ENCODE measurements at regions not wholly inside any gene's neighbourhood (a gene's known extent, or its start where the extent isn't known, plus 50 kb on each side); places are given as distances from the start of the nearest gene placed in this dataset.

DNA sequence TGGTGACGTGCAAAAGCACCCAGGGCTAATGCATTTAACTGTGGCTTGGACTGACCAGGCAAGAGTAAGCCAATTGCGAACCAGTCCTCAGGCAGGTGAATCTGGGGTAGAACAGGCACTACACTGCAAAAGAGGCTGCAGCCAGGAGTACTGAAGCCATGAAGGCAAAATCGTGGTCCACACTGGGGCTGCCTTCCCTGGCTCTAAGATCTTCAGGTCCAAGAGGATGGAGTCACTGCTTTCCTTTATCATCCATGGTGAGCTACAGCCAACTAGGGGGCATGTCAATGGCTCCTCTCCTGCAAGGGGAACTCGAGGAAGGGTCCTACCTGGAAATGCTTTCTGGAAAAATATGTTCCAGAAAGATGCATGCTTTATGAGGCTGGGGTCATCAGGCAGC is 100.6 kb upstream of the AJAP1 start:
- no peak for DNase-seq

DNA sequence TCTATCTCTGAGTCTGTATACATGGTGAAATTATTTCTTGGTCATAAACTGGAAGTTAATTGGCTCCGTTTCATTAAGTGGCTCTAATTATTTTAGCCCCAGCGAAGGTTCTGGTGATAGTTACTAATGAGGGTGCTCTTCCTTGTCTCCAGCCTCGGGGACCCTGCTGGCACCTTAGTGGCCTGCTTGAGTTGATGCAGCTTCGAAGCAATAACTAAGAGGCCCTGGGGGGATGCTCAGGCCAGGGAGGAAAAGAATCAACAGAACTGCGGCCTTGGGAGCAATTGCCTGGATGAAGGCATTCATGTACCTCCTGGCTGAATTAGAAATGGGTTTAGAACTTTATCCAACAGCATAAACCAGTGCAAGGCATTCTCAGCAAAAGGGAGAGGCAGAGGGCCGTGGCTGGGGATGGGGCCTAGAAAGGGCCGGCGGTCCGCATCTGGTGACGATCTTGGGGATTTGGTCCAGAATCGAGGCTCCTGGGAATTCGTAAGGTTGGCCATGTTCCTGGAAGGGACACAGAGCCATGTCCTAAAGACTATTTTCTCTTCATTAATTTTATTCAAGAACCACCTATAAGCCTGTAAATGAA is 100.0 kb upstream of the AJAP1 start:
- no peak for DNase-seq

DNA sequence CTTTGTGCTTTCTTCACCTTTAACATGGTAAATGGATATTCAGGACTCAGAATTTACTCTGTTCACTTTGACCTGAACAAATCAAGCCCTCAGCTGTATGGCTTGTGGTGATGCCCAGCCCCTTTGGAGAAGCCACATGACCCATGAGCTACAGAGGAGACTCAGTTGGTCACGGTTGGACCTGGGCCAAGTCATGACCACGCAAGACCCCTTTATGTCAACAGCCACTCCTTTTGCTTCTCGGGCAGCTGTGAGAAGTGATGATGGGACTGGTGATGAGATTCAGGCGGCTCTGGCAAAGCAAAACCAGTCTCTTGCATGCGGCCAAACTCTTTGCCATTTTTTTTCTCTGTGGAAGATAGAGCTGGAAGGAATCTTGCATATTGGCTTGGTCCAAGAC is 96.5 kb upstream of the AJAP1 start:
- no peak for DNase-seq

DNA sequence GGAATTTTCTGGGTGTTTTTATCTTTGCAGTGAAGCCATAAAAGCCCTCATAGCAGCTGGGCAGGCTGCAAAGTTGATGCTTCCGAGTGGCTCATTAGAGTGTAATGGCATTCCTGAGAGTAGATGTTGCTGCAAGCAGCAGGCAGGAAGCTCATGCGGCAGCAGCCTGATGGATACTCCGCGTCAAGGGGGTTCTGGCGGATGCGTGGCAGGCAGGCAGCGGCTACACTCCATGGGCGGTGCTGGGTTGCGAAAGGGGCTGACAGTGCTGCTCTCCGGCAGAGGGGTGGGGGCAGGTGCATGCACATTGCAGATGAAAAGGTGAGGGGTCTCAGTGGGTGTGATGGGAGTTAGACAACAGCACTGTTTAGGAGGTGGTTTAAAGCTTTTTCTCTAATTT is 93.2 kb upstream of the AJAP1 start:
- no peak for DNase-seq

DNA sequence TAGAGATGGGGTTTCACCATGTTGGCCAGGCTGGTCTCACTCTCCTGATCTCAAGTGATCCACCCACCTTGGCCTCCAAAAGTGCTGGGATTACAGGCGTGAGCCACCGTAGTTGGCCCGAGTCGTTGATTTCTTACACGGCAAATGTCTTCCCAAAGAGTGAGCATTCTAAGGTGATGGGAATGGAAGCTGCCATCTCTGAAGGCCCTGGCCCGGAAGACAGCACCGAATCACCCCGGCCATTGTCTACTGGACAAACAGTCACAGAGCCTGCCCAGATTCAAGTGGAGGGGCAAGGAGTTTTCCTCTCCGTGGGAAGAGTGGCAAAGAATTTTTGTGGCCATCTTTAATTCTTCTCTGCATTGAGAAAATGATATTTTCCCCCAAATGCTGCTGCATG is 92.1 kb upstream of the AJAP1 start:
- no peak for DNase-seq

DNA sequence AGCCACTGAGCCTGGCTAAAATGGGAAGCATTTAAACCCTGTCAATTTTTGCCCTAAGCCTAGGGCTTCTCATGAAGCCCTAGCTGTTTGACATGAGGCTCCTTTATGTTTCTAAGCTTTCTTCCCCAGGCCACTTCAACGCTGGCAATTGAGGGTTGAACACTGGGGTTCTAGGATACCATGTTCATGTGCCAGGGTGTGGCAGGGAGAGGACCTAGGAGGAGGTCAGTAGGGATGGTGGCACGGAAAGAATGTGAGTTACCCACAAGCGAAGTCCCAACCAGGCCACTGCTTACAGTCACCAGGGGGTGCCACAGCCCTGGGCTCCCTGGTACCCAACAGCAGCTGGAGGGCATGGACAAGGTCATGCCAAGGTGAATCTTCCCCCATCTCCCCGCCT is 90.8 kb upstream of the AJAP1 start:
- DNase-seq: no peak

DNA sequence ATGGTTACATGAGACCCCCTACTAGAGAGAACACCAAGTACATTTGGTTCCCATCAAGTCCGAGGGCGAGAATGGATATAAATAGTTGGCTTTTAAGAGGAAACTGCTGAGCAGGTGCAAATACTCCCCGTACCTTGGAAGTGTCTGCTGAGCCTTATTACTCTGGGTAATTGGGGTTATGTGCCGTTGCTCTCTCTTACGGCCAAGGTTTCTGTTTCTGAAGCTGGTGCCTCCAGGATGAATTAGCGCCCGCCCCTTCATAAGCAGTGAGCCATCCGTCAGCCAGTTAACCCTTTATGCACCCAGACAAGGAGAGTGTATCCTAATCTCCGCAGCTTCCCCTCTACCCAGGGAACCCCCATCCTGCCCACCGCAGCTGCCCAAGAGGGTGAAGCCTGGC is 90.4 kb upstream of the AJAP1 start:
- no peak for DNase-seq

DNA sequence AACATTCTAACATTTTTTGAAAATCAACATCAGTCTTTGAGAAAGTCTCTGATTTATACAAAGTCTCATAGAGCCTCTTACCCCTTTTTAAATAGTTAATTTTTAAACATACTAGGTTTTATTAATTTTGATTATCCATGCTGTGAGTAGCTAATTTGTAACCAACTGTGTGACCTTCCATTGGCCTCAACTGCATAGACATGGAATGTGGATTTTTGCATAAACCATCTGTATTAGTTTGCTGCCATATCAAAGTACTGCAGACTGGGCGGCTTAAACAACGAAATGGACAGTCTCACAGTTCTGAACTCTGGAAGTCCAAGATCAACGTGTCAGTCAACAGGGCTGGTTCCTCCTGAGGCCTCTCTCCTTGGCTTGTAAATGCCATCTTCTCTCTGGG is 89.2 kb upstream of the AJAP1 start:
- DNase-seq: no peak

DNA sequence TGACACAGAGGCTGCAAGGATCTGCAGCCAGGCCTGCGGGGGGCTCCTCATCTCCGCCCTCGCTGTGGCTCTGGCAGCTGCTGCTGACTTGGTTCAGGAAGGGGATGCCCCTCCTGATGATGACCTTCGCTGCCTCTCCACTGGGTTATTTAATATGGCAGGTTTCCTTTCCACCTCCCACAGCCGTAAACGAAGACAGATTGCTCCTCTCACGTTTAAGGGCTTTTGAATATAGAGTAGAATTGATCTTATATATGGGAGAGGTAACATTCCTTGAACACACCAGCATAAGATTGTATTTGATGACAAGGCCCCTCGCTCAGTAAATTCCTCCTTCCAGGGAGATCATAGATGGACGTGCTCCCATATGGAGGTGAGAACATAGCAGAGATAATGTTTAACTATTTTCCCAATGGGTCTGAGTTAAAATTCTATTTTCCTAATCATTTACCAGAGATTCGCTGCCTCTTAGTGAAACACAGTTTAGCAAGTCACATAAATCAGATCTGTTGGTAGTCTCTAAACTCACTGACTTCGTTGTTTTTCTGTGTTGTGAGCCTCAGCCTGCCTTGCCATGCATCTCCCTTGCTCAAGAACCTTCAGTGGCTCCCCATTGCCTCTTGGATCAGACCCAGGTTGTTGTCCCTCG is 88.5 kb upstream of the AJAP1 start:
- DNase-seq: no peak

DNA sequence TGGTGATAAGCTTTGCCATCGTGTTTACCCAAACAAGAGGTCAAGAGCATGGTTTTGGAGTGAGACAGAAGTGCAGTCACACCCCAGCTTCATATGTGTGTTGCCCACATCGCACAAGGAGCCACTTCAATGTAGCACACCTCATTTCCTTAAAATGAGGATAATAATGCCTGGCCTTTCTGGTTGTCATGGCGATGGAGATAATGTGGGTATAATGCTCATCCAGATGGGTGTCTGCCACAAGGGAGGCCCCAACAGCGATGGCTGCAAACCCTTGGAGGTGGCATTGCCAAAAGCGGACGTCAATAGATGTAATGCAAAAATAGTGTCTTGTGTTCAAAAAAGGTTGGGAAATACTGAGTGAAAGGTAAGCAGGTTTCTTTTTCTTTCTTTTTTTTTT is 83.1 kb upstream of the AJAP1 start:
- peak; percentile 97 for DNase-seq

DNA sequence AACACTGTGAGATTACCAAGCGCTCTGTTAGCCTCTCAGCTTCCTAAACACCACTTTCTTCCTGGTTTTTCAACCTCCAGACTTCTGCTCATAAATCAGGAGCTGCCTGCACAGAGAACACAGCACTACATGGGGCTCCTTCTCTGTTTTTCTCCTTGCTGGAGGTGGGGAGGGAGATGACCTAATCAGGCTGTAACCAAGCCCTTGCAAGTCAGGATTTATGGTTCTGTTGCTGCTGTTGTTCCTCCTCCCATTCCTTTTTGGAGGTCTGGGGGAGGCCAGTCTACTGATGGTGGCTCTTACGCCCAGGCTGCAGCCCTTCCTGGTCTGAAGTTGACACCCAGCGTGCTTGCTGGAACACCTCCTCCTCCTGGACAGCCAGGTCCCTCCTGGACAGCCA is 80.9 kb upstream of the AJAP1 start:
- no peak for DNase-seq

DNA sequence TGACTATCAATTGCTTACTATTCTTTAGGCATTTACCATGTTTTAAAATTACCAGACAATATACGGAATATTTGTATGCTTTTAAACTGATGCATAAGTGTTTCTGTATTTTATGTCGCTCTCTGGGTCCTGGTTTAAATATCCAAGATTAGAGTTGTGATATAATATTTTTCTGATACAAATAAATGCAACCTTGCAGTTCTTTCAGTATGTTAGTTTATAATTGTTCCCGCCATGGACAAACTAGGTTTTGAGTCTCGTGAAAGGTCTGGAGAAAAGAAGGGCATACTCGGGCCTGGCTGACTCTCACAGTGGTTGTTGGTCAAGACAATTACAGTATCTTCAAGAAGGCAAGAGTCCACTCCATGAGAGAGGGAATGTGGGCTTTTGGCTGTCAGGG is 72.6 kb upstream of the AJAP1 start:
- no peak for DNase-seq

DNA sequence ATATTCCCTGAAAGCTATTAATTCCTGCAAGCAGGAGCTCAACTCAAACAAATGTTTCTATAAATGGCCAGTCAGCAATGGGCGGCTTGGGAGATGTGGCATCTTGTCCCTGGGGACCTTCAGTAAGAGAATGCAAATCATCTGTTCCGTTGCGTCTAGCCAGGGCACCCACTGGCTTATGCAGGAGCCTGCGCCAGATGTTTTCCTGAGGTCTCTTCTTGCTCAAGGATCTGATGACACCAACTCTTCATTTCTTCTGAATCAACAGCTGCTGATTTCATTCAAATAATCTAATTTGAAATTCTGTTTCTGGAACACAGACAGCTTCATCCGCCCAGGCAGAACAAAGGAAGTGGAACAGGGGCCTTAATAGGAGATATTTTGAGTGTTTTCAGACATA is 70.0 kb upstream of the AJAP1 start:
- no peak for DNase-seq

DNA sequence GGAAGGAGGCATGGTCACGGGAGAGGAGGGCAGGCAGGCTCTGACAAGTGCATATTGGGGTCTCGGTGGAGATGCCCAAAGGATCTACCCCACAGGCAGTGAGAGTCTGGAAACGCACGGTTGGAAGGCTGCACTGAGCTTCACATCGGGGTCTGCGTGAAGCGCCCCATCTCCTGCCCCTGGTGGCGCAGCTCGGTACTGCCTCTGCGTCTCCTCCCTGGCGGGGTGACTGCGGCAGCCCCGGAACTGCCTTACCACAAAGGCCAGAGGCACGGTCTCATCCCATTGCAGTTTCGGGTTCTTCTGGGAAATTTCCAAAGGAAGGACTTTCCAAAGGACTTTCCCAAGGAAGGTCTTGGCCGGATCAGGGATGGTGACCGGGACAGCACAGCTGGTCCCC is 69.2 kb upstream of the AJAP1 start:
- no peak for DNase-seq

DNA sequence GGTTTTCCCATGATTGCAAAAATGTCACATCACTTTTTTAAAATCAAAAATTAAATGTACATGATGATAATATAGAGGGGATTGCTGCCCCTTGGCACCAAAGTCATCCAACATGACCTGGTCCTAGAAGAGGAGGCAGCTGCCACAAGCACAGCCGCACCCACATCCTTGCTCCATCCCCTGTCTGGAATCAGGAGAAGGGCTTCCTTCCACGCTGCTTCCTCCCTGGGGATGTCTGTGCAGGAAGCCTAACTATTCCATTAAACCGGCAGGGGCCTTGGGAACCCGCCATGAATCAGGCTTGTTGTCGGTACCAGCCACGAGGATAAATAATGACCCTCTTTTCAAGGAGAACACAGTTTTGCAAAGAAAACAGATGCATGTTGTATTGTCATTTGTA is 68.7 kb upstream of the AJAP1 start:
- no peak for DNase-seq

DNA sequence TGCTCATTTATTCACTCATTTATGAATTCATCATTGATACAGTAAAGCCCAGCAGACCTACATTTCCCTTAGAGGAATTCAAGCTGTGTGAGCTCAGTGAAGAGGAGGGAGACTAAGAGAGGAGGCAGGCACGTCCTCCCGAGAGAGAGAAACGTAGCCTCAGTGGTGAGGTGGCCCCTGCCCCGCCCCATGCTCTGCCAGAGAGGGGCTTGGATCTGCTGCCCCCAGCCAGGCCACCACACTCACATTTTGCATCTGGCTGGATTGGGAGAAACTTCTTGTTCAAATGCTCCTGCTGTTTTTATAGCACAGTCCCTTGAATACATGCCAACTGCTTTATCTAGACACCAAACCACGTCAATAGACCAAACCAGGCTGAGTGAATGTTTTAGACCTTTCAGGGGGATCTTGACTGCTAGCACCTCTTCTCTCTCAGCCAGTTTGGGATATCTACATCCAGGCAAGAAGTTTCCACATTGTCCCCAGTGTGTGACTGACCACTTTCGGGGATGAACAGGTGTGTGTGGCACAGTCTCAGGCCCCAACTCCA is 67.7 kb upstream of the AJAP1 start:
- no peak for DNase-seq

DNA sequence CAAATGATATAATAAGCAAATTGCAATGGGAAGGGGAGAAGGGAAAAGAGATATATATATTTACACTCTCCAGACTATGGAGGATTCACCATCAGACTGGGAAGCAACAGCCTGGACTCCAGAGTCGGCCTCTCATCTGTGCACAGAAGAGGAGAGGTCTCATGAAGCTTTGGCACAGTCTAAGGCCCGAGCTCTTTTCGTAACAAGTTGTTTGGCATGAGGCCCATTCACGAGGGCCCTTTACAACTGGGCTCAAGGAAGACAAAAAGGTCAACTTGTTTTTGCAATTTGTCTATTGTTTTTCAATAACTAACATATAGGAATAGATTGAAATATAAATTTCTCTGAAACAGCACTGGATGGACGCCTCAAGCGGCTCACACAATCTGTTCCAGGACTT is 66.7 kb upstream of the AJAP1 start:
- DNase-seq: no peak

DNA sequence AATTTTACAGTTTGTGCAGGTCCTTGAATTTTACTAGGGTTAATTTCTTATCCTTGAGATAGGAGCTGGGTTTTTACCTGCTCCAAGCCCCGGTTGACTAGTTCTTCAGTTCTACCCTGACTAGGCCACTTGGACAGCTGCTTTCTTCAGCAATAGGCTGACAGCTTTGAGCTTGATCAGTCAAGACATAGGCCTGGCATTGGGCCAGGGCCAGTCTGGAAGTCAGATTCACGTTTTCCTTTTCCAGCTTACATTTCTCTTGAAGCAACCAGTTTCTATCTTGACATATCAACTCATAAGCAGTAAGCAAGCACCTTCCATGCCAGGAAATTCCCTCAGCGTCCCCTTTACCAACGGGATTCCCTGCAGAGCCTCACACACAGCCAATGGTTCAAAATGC is 63.7 kb upstream of the AJAP1 start:
- no peak for DNase-seq

DNA sequence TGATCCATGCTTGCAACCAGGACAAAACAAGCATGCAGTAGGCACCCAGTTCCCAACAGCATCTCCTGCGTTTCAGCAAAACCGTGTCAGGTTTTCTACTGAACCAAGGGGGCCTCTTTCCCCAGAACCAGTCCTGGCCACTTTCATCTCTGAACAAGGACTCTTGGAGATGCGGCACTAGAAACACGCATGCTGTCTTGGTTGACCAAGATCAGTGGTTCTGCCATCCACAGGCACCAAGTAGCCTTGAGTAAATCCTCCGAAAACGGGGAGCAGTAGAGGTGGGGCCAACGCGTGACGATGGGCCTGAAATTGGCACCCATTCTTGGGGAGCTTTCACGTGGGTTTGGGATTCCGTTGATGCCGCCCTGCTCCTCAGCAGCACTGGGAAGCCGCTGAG is 62.5 kb upstream of the AJAP1 start:
- DNase-seq: no peak

DNA sequence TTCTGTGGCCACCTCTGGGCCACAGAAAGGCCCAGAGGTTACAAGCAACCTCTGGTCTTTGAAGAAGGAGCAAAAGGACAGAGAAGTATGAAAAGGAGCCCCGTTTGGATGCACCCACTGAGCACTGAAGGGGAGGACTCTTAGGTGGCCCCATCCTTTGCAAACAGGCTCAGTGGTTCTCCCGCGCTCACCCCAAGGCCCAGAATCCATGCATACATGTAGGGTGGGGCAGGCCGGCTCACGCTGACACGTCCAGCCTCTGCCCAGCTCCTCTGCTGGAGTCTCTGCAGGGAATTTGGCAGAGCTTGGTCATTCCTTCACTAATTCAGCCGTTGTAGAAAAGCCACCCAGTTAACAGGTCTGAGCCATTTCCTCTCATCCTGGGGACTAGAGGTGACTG is 61.3 kb upstream of the AJAP1 start:
- no peak for DNase-seq

DNA sequence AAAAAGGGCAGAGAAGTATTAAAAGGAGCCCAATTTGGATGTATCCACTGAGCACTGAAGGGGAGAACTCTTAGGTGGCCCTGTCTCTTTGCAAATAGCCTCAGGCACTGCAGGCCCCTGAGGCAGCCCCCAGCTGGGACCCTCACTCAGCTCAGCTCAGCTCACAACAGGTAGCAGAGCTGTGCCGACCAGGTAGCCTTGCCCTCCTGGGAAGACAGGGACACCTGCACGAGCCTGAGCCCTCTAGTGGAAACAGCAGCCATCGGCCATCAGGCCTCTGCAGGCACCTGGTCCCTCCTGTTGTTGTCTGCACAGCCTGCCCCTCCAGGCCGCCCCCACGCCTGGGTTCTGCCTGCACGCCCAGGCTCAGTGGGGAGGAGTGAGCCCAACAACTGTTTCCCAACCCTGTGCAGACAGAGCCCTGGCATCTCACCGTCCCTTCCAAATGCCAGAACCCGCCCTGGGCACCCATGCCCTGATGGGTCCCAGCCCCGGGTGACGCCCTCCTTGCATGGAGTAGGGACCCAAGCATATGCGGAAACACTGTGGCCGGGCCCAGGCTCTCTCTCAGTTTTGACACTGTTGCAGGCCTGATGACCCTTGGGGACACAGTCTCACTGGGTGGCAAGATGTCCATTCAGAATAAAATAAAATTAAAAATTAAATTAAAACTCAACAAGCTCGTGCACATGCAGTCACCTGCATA is 60.0 kb upstream of the AJAP1 start:
- no peak for DNase-seq

DNA sequence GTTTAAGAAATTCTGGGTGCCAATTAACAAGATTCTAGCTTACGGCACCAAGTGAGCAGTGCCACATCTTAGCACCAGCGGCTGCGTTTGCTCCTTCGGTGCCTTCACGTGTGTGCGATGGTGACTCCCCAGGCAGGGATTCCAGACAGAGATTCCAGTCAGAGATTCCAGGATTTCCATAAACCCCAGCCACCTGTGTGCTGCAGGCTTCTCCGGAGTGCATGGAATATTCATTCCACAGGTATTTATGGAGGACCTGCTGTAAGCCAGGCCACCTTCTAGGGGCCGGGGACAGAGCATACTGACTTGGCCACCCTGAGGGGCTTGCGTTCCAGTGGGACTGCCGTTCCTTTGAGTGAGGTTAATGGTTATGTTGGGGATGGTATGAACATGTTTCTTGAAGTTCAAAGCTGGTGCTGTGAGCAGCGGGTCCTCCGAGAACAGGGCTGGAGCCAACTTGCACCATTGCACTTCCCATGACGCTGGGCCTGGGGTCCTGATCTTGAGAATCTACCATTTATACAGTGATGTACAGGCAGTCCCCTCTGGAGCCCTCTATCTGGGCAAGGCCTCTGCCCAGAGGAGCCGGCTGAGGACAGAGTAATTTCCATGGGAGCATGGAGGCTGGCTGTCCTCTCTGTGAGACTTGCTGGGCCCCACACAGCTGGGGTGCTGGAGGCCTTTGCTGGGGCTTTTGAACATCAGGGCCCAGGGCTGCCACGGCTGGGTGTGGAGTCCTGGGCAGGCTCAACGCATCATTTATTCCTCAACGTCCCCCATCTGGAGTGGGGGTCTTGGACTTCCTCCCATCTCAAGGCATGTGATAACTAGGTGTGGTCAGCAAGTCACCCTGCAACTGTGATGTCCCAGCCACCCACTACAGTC is 58.8 kb upstream of the AJAP1 start:
- DNase-seq: no peak

DNA sequence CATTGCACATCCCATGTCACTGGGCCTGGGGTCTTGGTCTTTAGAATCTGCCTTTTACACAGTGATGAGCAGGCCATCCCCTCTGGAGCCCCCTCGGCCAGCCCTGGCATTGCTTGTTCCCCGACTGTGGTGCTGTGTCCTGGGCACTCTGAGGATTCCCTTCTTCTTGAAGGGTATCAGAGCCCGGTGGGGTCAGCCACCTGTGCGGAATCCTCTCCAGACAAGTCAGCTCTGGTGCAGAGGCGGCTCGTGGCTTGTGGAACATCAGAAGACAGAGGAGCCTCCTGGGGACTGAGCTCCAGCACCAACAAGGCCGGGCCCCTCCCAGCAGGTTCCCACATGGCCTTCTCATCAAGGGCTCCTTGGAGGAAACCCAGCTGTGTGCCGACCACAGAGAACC is 57.9 kb upstream of the AJAP1 start:
- no peak for DNase-seq

DNA sequence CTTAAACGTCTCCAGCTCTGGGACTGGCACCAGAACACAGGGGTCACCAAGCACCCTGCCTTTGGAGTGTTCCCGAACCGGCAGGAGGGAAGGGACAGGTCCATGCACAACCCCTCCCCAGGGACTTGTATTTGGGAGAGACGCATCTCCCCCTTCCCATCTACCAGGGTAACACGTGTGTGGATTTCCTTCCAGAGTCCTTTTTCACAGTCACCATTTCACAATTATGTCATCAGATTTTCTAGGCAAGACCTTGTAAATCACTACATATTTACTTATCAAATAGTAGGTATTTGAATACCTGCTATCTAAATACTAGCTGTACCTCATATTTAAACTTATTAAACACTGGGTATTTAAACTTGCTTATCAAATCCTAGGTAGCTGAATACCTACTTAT is 57.4 kb upstream of the AJAP1 start:
- no peak for DNase-seq

All from NCI-H187 treated with DMSO at 0.1 percent for 48 hours (cell line).